SU-DHL-6 (cell line): ENCODE measurements at regions not wholly inside any gene's neighbourhood (a gene's known extent, or its start where the extent isn't known, plus 50 kb on each side); places are given as distances from the start of the nearest gene placed in this dataset.

ENCODE experiments used
- EZH2phosphoT487 ChIP-seq: fragments of 200-600 bp; sonication (generic), shearing (Covaris generic); conservative IDR thresholded peaks from 2 replicates; pipeline ENCODE4 v1.6.1; 2018; ENCODE audit warnings: mild to moderate bottlenecking, antibody characterized with exemption, low read length, moderate library complexity, mixed read lengths
- TF ChIP-seq, protein P1 (sequence below): fragments of 200-600 bp; sonication (generic); IDR thresholded peaks from one replicate; pipeline ENCODE4 v1.5.1; 2017; ENCODE audit warnings: antibody characterized with exemption, mild to moderate bottlenecking, low read length, moderate library complexity; ENCODE audit not compliant: insufficient read depth, poor library complexity, severe bottlenecking

GRCh38 chr10:124321433-124322089, 97.2 kb downstream of the OAT start:
- TF ChIP-seq, protein P1, sequence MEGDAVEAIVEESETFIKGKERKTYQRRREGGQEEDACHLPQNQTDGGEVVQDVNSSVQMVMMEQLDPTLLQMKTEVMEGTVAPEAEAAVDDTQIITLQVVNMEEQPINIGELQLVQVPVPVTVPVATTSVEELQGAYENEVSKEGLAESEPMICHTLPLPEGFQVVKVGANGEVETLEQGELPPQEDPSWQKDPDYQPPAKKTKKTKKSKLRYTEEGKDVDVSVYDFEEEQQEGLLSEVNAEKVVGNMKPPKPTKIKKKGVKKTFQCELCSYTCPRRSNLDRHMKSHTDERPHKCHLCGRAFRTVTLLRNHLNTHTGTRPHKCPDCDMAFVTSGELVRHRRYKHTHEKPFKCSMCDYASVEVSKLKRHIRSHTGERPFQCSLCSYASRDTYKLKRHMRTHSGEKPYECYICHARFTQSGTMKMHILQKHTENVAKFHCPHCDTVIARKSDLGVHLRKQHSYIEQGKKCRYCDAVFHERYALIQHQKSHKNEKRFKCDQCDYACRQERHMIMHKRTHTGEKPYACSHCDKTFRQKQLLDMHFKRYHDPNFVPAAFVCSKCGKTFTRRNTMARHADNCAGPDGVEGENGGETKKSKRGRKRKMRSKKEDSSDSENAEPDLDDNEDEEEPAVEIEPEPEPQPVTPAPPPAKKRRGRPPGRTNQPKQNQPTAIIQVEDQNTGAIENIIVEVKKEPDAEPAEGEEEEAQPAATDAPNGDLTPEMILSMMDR: no peak
- no peak for TF ChIP-seq EZH2phosphoT487
